ENCODE measurements at regions not wholly inside any gene's neighbourhood (a gene's known extent, or its start where the extent isn't known, plus 50 kb on each side); places are given as distances from the start of the nearest gene placed in this dataset.

GRCh38 chr14:104372390-104373054, 207.0 kb upstream of the C14orf180 start:
- Histone ChIP-seq H3K4me2 (ENCODE audit: control insufficient read depth, extremely low read depth, insufficient read depth, low read depth, low read length) (no peak overlapping the region), H3K4me3 (ENCODE audit: control insufficient read depth in 2 of 3, extremely low read depth in 1 of 3, insufficient read depth in 2 of 3, low read depth in 1 of 3, low read length in 3 of 3) (no peak overlapping the region), H3K36me3 (ENCODE audit: control insufficient read depth in 2 of 2, extremely low read depth in 1 of 2, insufficient read depth in 2 of 2, low read length in 2 of 2) (no peaks in the 10 kb centered on the region), H3K9me3 (ENCODE audit: control insufficient read depth, low read depth, low read length) (no peaks in the 10 kb centered on the region), H4K20me1 (ENCODE audit: control insufficient read depth, extremely low read depth, insufficient read depth, low read length) (no peaks in the 10 kb centered on the region), H2AFZ (ENCODE audit: control insufficient read depth, low read length) (no peak overlapping the region), H3K4me1 (ENCODE audit: control insufficient read depth, extremely low read depth, insufficient read depth, low read length) (no peaks in the 10 kb centered on the region), H3K79me2 (ENCODE audit: control insufficient read depth, insufficient read depth, low read length) (no peaks in the 10 kb centered on the region), H3K9me1 (ENCODE audit: control insufficient read depth, extremely low read depth, insufficient read depth, low read length) (no peaks in the 10 kb centered on the region), H3K9ac (ENCODE audit: control insufficient read depth, extremely low read depth, insufficient read depth, low read length) (no peak overlapping the region), H3K27ac (ENCODE audit: control insufficient read depth, insufficient read depth, low read length) (no peak overlapping the region), H3K27me3 (ENCODE audit: control insufficient read depth, extremely low read depth, insufficient read depth, low read length) (no peaks in the 10 kb centered on the region)
- DNase-seq (ENCODE audit: low read depth, low spot score) = no peak
- no peak for TF ChIP-seq EZH2 (IDR thresholded peaks at IDR 0.05; ENCODE audit: low read length)
- no peak for TF ChIP-seq CTCF (optimal IDR thresholded peaks at IDR 0.05 in 1 of 3, IDR thresholded peaks at IDR 0.05 in 1 of 3, conservative IDR thresholded peaks at IDR 0.05 in 1 of 3; ENCODE audit: extremely low read depth in 1 of 3, insufficient read depth in 2 of 3, low read length in 3 of 3)
- dilution Hi-C loops (cut with MboI; ENCODE audit: extremely low pct_ligation_motif_present, low sequenced_read_pairs) = no loop called here
- FAIRE-seq = no peak

GRCh38 chr14:104373055-104373854, 206.3 kb upstream of the C14orf180 start:
- Histone ChIP-seq H2AFZ (ENCODE audit: control insufficient read depth, low read length) (no peak overlapping the region), H3K9me3 (ENCODE audit: control insufficient read depth, low read depth, low read length) (no peaks in the 10 kb centered on the region), H4K20me1 (ENCODE audit: control insufficient read depth, extremely low read depth, insufficient read depth, low read length) (no peaks in the 10 kb centered on the region), H3K4me3 (ENCODE audit: control insufficient read depth in 2 of 3, extremely low read depth in 1 of 3, insufficient read depth in 2 of 3, low read depth in 1 of 3, low read length in 3 of 3) (no peak overlapping the region), H3K9me1 (ENCODE audit: control insufficient read depth, extremely low read depth, insufficient read depth, low read length) (no peaks in the 10 kb centered on the region), H3K27me3 (ENCODE audit: control insufficient read depth, extremely low read depth, insufficient read depth, low read length) (no peaks in the 10 kb centered on the region), H3K79me2 (ENCODE audit: control insufficient read depth, insufficient read depth, low read length) (no peaks in the 10 kb centered on the region), H3K4me2 (ENCODE audit: control insufficient read depth, extremely low read depth, insufficient read depth, low read depth, low read length) (no peak overlapping the region), H3K27ac (ENCODE audit: control insufficient read depth, insufficient read depth, low read length) (no peak overlapping the region), H3K9ac (ENCODE audit: control insufficient read depth, extremely low read depth, insufficient read depth, low read length) (no peak overlapping the region), H3K36me3 (ENCODE audit: control insufficient read depth in 2 of 2, extremely low read depth in 1 of 2, insufficient read depth in 2 of 2, low read length in 2 of 2) (no peaks in the 10 kb centered on the region), H3K4me1 (ENCODE audit: control insufficient read depth, extremely low read depth, insufficient read depth, low read length) (no peaks in the 10 kb centered on the region)
- dilution Hi-C loops (cut with MboI; ENCODE audit: extremely low pct_ligation_motif_present, low sequenced_read_pairs) = no loop called here
- FAIRE-seq = no peak
- TF ChIP-seq EZH2 (IDR thresholded peaks at IDR 0.05; ENCODE audit: low read length) = no peak
- TF ChIP-seq CTCF (optimal IDR thresholded peaks at IDR 0.05 in 1 of 3, IDR thresholded peaks at IDR 0.05 in 1 of 3, conservative IDR thresholded peaks at IDR 0.05 in 1 of 3; ENCODE audit: extremely low read depth in 1 of 3, insufficient read depth in 2 of 3, low read length in 3 of 3) = no peak
- no peak for DNase-seq (ENCODE audit: low read depth, low spot score)
